ENCODE measurements at regions not wholly inside any gene's neighbourhood (a gene's known extent, or its start where the extent isn't known, plus 50 kb on each side); places are given as distances from the start of the nearest gene placed in this dataset.
"Not testable (repeated sequence)": the region's sequence is repeated elsewhere in the genome, so short reads cannot be mapped to it uniquely, and the experiment has no call there.

DNA sequence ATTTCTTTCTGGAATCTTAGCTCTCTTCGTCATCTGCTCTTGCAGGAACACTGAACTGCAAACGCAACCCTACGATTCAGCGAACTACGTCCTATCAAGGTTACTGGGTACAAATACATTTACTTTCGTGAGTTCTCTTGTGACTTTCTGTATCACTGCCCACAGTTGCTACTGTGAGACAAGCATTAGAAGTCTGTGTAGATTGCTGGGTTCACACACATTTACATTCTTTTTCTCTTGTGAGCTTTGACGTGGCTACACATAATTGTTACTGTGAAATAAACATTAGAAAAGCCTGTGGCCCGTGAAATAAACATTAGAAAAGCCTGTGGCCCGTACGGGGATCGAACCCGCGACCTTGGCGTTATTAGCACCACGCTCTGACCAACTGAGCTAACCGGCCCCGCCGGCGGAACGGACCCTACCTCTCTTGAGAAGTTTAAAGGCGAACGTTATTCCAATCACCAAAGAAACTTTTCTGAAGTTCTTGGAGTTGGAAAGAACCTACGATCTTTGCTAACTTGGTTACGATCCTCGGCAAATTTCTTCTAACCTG, 61.2 kb upstream of the ZNF322 start:
- H3K36me3 ChIP-seq; H3K9me3 ChIP-seq (ENCODE audit: severe bottlenecking); DNase-seq; H3K4me3 ChIP-seq (ENCODE audit: low read depth, low read length); H3K27ac ChIP-seq; H3K27me3 ChIP-seq (ENCODE audit: insufficient read depth, low read depth, severe bottlenecking): not testable (repeated sequence)

- not testable (repeated sequence) for DNase-seq; H3K4me3 ChIP-seq (ENCODE audit: low read depth, low read length); H3K9me3 ChIP-seq (ENCODE audit: severe bottlenecking); H3K27ac ChIP-seq; H3K27me3 ChIP-seq (ENCODE audit: insufficient read depth, low read depth, severe bottlenecking); H3K36me3 ChIP-seq
Observed at GRCh38 chr6:26730019-26730766, 70.6 kb upstream of the ZNF322 start.

GRCh38 chr6:26734776-26735472, 75.4 kb upstream of the ZNF322 start:
- not testable (repeated sequence) for H3K4me3 ChIP-seq (ENCODE audit: low read depth, low read length); H3K27me3 ChIP-seq (ENCODE audit: insufficient read depth, low read depth, severe bottlenecking); DNase-seq; H3K27ac ChIP-seq; H3K9me3 ChIP-seq (ENCODE audit: severe bottlenecking); H3K36me3 ChIP-seq

- H3K27ac ChIP-seq = no peak overlapping the region
- H3K9me3 ChIP-seq (ENCODE audit: severe bottlenecking) = peaks cover 23% of the 10 kb centered on the region
- H3K4me3 ChIP-seq (ENCODE audit: low read depth, low read length) = no peak overlapping the region
- no peak for TF ChIP-seq CTCF (IDR thresholded peaks at IDR 0.05; ENCODE audit: low read depth, low read length)
- no peak for DNase-seq
- H3K36me3 ChIP-seq = no peaks in the 10 kb centered on the region
- peaks cover 43% of the 10 kb centered on the region for H3K27me3 ChIP-seq (ENCODE audit: insufficient read depth, low read depth, severe bottlenecking)
Observed at GRCh38 chr6:26739811-26740210, 80.3 kb upstream of the ZNF322 start.

DNA sequence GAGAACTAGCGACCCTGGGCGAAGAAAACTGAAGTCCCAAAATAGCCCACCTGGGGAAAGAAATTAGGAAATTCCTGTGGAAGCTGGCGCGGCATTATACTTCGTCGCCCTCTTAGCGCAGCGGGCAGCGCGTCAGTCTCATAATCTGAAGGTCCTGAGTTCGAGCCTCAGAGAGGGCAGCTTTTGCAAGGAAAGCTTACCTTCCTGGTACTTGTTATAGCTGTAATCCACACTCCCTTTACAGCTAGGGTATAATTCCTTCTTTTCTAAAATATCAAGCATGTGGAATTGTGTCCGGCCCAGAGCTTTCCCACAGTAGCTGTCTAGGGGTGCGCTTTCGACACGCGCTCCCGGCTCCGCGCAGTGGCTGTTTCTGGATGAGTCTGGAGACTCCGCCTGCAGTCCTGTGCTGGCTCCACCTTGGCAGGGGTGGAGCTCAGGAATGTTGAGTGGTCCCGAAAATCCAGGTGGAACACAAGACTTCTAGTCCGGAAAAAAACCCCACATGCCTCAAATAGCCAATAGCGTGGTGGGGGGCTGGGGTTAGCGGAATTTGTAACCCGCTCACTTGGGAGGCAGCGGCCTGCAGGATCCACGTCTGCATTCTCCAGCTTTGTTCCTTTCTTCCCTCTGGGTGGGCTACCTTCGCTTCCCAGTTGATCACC, 83.7 kb upstream of the ZNF322 start:
- Histone ChIP-seq H3K27me3 (ENCODE audit: insufficient read depth, low read depth, severe bottlenecking) (peaks cover 59% of the 10 kb centered on the region), H3K27ac (no peak overlapping the region), H3K9me3 (ENCODE audit: severe bottlenecking) (peaks cover 38% of the 10 kb centered on the region), H3K36me3 (no peaks in the 10 kb centered on the region), H3K4me3 (ENCODE audit: low read depth, low read length) (no peak overlapping the region)
- no peak for DNase-seq
- no peak for TF ChIP-seq CTCF (IDR thresholded peaks at IDR 0.05; ENCODE audit: low read depth, low read length)

GRCh38 chr6:26743941-26744699, 84.6 kb upstream of the ZNF322 start:
- H3K9me3 ChIP-seq (ENCODE audit: severe bottlenecking) = peaks cover 37% of the 10 kb centered on the region
- no peak overlapping the region for H3K4me3 ChIP-seq (ENCODE audit: low read depth, low read length)
- H3K36me3 ChIP-seq = no peaks in the 10 kb centered on the region
- no peak for DNase-seq
- H3K27me3 ChIP-seq (ENCODE audit: insufficient read depth, low read depth, severe bottlenecking) = peaks cover 53% of the 10 kb centered on the region
- TF ChIP-seq CTCF (IDR thresholded peaks at IDR 0.05; ENCODE audit: low read depth, low read length) = no peak
- H3K27ac ChIP-seq = no peak overlapping the region

DNA sequence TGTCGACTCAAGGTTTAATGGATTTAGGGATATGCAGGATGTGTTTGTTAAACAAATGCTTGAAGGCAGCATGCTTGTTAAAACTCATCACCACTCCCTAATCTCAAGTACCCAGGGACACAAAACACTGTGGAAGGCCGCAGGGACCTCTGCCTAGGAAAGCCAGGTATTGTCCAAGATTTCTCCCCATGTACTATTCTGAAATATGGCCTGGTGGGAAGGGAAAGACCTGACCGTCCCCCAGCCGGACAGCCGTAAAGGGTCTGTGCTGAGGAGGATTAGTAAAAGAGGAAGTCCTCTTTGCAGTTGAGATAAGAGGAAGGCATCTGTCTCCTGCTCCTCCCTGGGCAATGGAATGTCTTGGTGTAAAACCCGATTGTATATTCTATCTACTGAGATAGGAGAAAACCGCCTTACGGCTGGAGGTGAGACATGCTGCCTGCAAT, 85.3 kb upstream of the ZNF322 start:
- not testable (repeated sequence) for H3K4me3 ChIP-seq (ENCODE audit: low read depth, low read length); H3K36me3 ChIP-seq; H3K27ac ChIP-seq; DNase-seq
- peaks cover 33% of the 10 kb centered on the region for H3K9me3 ChIP-seq (ENCODE audit: severe bottlenecking)
- peaks cover 52% of the 10 kb centered on the region for H3K27me3 ChIP-seq (ENCODE audit: insufficient read depth, low read depth, severe bottlenecking)

DNA sequence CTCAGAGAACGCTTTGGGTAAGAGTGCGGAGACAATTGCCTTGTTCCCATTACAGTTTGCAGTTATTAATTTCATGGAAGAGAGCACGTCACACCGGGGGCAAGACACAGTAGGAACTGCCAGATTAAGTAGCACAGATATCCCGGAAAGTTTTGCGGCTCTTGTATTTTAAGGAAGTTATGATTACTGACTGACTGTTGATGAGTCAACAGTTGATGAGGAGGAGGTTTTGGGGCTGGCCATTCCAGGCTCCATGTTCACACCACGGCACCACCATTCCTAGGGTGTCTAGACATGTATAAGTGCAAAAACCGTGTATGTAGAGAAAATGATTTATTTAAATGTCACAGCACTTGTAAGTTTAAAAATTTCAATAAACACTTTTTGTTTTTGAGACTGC, 86.4 kb upstream of the ZNF322 start:
- H3K4me3 ChIP-seq (ENCODE audit: low read depth, low read length); H3K27ac ChIP-seq; H3K36me3 ChIP-seq; DNase-seq: not testable (repeated sequence)
- H3K9me3 ChIP-seq (ENCODE audit: severe bottlenecking) = peaks cover 28% of the 10 kb centered on the region
- peaks cover 52% of the 10 kb centered on the region for H3K27me3 ChIP-seq (ENCODE audit: insufficient read depth, low read depth, severe bottlenecking)

- DNase-seq; H3K4me3 ChIP-seq (ENCODE audit: low read depth, low read length); H3K27ac ChIP-seq; H3K36me3 ChIP-seq: not testable (repeated sequence)
- peaks cover 22% of the 10 kb centered on the region for H3K27me3 ChIP-seq (ENCODE audit: insufficient read depth, low read depth, severe bottlenecking)
- peaks cover 18% of the 10 kb centered on the region for H3K9me3 ChIP-seq (ENCODE audit: severe bottlenecking)
Observed at GRCh38 chr6:26749126-26749758, 89.7 kb upstream of the ZNF322 start.

DNA sequence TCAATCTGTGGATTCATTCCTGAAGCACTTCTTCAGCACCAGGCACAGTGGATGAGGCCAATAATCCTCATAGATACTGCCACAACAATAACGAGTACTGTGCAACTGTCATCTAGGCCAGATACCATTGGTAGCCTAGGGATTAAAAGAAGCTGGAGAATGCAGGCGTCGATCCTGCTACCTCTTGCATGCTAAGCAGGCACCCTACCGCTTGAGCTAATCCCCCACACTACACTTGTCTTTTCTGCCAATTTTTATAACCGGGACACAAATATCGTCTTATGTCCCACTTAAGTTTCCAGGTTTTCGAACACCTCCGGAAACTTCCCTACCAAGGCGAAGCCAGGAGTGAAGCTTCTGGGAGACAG, 90.2 kb upstream of the ZNF322 start:
- not testable (repeated sequence) for H3K36me3 ChIP-seq; DNase-seq; H3K27ac ChIP-seq; H3K4me3 ChIP-seq (ENCODE audit: low read depth, low read length)
- Histone ChIP-seq H3K27me3 (ENCODE audit: insufficient read depth, low read depth, severe bottlenecking) (peaks cover 17% of the 10 kb centered on the region), H3K9me3 (ENCODE audit: severe bottlenecking) (peaks cover 16% of the 10 kb centered on the region)

Data from WERI-Rb-1 (cell line).